Thyroid gland (tissue), 4 donors: ENCODE measurements at regions not wholly inside any gene's neighbourhood (a gene's known extent, or its start where the extent isn't known, plus 50 kb on each side); places are given as distances from the start of the nearest gene placed in this dataset.

Source experiments
- CTCF ChIP-seq, 6 experiments: fragments of 200-600 bp in 3 of 6; fragments of 450-650 bp in 3 of 6; sonication (generic) in 3 of 6; IDR thresholded peaks; one replicate each; pipeline ENCODE4 v1.5.1; 2016 to 2019; ENCODE audit warnings: antibody characterized with exemption in 6 of 6, mild to moderate bottlenecking in 2 of 6, inconsistent platforms in 1 of 6, moderate library complexity in 1 of 6
- POLR2A ChIP-seq, 2 donors: fragments of 450-650 bp; IDR thresholded peaks; one replicate each; pipeline ENCODE4 v1.6.1; 2017; ENCODE audit warnings: antibody characterized with exemption in 2 of 2, mild to moderate bottlenecking in 2 of 2, moderate library complexity in 1 of 2

GRCh38 chr7:142327628-142328405, 70.0 kb upstream of the PRSS58 start:
- TF ChIP-seq CTCF (IDR thresholded peaks at IDR 0.05) (no peak), POLR2A (IDR thresholded peaks at IDR 0.05) (no peak)
